Myocyte (in vitro differentiated cells): ENCODE measurements at regions not wholly inside any gene's neighbourhood (a gene's known extent, or its start where the extent isn't known, plus 50 kb on each side); places are given as distances from the start of the nearest gene placed in this dataset.

Source experiments
- DNase-seq: peaks from one replicate; pipeline ENCODE4 v3.0.0-alpha.2; 2012; ENCODE audit warnings: low read depth

DNA sequence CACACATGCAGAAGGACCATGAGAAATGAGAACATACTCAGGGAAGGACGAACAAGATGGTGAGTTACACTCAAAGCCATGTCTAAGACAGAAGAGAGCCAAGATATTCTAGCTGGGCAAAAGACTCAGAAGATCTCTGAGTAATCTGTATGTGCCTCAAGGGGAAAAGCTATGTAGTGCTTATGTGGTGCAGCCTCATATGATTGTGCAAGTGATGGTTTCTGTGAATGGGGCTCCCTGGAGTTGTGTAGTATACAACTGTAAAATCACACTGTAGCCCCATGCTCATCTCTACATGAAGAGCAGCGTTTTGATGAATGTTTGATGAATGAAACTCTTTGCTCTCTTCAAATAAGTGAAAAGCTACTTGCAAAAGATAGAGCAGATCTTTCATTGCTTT, 57.5 kb downstream of the OSR1 start:
- DNase-seq: no peak

DNA sequence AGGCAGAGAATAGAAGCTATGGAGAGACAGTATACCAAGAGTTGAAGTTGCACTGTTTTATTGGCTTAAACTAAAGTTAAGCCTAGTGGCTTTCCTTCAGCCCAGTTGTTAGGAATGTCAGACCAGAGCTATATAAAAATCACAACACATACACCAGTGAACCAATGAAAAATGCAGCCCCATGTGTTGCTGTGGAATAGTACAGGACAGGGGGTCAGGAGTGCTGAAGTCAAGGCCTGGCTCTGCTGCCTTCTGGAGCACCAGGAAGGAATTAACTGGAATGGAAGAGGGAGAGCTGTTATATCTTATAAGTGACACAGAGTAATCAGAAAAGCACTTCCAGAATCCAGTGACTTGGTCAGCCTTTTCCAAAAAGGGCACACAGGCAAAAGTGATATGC, 58.9 kb downstream of the OSR1 start:
- DNase-seq: peak; percentile 45

DNA sequence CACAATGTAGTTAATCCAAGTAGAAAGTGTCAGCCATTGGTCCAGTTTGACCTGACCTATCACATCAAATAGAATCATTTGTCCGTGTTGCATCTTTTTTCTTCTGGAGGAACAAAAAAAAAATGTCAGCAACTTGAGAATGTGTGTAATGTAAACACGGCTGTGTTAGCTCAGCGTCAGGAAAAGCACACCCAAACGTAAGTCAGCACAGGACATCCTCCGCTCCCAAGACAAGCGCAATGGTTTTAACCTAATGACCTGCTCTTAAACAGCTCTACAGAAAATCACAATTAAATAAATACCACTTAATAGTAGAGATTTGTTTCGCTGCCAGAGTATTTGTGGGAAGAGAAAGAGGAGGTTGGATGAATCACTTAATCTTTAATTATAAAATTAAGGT, 59.4 kb downstream of the OSR1 start:
- no peak for DNase-seq

DNA sequence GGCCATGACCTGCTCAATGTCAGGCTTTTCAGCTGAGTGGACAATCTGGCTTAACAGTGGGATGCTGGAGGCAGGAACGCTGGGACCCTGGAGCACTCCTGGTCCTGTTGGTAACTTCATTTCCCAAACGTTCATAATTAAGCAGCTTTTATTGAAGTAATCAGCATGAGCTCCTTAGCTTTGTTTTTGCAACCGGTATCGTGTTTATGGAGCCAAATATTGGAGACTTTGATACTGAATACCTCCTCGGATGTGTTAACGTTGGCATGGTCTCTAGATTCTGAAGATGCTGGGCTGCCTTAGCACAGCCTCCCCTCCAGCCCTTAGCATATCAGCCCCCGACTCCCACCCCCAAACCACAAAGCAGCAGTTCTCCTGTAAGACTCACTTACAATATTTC, 60.7 kb downstream of the OSR1 start:
- DNase-seq: no peak

DNA sequence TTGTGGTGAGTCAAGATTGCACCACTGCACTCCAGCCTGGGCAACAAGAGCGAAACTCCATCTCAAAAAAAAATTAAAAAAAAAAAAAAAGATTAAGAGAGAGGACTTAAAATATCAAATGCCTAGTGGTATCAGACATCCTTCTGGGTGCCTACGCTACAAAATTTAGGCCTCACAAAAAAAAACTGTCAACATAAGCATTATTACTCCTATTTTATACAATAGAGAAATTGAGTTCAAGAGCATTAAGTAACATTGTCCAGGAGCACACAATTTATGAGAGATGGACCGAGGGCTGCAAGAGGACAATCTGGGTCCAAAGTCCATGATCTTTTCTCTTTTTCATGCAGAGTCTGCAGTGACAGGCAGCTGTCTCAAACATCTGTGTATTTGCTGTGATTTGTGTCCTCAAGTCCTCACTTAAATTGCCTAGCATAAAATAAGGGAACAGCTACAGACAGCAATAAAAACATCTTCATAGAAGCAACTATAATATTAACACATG, 62.4 kb downstream of the OSR1 start:
- DNase-seq: no peak

DNA sequence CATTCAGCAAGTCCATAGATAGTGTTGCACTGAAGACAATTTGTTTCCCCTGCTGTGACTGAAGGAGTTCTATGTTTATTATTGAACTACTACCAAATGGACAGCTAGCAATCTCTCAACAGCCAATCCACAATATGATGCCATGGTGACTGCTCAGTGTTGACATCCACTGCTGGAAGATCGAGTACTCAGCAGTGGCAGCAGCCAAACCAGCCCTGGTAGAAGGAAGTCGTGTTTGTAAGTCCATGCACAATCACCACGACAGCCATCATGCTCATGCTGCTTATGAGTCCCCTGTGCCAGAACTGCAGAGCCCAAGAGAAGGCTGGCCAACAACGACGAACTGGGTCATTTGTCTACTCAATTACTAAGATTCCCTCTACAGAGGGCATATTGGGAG, 66.4 kb downstream of the OSR1 start:
- DNase-seq: peak; percentile 8

DNA sequence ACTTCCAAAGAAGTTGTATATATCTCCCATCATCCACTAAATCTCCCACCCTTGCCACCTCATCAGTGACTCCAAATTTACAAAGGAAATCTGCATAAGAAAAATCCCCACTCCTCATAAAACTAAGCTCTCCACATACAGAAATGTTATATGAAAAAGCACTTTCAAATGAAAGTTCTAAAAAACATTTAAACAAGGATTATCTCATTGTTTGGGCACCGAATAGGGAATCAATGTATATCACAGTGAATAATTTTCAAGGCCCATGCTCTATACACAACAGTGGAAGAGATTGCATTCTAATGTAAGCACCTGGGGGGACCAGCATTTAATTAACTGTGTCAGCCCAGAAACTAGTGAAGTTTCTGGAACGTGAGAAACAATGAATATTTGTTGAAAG, 70.1 kb downstream of the OSR1 start:
- DNase-seq: no peak

DNA sequence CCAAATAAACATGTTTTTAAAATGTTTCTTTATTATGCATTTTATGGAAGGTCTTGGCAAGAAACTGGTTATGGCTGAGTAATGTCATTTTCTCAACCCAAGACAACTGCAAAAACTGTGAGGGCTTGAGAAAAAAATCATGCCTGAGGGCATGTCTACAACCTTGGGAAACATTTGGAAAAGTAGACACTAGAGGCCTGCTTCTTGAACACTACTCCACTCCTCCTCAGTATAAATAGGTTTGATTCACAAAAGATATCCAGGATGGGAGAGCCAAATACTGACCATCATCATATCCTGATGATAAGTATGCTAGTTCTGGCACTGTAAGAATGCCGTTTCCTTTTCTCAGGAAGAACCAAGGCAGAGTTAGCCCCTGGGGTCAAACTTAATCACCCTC, 71.1 kb downstream of the OSR1 start:
- no peak for DNase-seq

DNA sequence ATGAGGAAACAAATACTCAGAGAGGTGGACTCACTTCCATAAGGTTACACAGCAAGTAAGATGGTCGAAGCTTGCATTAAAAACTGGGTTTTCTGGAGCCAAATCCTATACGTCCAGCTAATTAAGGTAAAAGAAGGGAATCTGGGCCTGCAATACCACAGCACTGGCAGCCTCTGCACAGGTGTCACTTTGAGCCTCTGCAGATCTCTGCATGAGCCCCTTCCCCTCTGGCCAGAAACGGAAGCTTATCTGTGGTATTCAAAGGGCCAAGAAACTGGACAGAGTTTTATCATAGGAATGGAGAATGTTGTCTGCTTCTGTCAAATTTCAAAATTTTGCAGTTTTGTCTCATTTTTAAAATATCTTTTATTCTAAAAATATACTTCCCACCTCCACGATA, 76.1 kb downstream of the OSR1 start:
- DNase-seq: no peak

DNA sequence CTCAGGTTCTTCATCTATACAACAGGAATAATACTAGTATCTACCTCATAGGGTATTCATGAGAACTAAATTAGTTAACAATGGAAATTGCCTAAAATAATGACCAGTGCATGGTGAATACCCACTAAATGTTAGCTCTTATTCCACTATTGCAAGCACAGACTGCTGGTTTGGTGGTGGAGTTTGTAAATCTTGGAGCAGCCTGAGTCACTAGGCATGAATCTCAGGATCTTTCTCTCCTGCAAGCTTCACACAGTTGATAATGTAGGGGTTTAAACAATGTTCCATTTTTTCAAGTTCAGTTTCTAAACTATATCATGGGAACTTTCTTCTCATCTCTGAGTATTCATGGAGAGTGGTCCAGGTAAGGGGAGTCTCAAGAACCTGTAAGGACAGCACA, 84.0 kb downstream of the OSR1 start:
- no peak for DNase-seq

DNA sequence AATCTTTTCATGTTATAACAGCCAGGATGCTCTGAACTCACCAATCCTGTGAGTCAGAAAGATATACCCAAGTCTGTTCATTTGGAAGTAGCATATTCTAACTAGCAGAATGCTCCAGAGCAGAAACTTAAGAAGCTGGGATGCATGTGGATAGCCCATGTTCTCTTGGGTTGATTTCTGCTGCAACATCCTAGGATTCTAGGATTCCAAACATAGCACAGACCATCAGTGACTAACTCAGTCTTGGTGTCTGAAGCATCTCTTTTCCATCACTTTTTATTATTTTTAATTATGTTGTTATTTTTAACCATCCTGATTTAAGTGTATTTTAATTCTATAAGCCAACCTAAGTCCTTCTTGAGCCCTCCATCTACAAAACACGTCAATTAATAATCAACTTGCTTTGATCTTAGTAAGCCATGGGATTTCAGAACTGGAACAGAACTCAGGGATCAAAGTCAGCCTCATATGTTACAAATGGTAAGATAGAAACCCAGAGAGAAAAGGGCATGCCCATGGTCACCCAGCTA, 85.4 kb downstream of the OSR1 start:
- no peak for DNase-seq

DNA sequence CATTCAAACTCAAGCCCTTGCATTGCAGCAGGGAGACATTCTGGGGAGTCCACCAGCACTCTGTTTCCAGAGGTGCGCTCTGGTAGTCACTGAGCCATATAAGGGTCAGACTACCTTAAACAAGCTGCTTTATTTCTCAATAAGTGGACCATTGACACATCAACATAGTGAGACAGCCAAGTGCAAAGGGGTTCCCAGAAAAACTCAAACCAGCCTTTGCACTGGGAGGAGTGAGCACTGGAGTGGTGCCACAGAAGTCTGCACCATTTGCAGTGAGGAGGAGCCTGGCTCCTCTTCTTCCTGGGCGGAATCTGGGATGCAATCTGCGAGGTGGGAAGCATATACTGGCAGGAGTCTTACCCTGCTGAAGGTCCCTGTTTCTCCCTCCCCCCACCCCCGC, 86.4 kb downstream of the OSR1 start:
- DNase-seq: no peak

DNA sequence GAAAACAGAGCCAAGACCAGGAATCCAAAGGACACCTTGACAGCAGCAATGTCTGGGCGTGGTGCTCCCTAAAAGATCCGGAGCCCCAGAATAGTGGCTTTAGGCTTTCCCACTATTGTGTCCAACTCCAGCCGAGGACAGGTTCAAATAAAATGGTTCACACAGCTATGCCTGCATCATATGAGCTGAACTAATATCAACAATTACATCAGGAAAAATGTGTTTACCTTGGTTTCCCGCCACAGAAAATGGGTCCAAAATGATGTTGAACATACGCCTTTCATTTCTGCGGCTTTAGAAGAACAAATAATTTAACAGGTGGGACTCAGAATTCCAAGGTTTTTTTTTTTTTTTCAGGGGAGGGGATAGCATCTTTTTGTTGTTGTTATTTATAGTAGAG, 93.6 kb downstream of the OSR1 start:
- no peak for DNase-seq

DNA sequence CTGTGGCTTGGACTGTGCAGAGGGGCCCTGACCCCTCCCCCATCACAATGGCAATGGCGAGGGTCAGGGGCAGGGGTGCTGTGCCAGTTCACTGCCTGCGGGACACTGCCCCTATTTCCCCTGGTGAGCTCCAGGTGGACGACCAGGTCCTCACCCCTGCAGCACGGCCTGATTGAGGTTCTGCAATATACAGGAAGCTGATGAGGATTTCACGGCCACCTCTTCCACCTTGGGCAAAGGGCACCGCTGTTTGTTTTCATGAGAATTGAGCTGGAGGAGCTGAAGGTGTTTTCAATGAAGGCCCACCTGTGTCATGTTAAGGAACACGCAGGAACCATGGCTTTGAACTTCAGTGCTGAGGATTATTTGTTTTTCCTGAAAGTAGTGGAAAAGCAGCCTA, 96.3 kb downstream of the OSR1 start:
- DNase-seq: no peak

DNA sequence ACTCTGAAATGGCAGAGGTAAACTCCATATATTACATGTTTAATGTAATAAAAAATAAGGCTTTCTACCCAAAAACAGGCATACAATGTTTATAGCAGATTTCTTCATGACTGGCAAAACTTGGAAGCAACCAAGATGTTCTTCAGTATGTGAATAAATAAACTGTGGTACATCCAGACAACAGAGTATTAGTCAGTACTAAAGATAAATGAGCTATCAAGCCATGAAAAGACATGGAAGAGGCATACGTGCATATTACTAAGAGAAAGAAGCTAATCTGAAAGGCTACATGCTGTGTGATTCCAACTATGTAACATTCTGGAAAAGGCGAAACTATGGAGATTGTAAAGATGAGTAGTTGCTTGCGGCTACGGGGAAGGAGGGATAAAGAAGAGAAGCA, 97.4 kb downstream of the OSR1 start:
- DNase-seq: no peak

DNA sequence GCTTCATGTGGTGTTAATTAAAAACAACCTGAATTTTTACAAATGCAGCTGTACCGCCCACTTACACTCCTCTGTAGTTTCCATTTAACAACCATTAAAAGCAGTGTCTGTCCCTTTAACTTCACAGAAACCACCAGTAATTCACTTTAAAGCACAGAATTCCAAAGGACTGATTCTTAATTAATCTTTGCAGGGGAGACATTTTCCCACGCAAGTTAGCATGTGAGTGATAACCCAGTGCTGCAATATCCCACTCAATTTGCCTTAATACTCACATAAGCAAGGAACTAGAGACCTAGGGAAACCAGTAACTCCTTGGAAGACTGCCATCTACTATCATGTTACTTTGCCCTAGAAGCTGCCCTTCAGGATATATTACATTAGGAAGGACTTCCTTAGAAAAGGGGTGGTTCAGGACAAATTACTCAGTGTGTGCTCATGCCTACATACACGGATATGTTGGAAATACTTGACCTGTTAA, 102.3 kb downstream of the OSR1 start:
- peak; percentile 84 for DNase-seq

DNA sequence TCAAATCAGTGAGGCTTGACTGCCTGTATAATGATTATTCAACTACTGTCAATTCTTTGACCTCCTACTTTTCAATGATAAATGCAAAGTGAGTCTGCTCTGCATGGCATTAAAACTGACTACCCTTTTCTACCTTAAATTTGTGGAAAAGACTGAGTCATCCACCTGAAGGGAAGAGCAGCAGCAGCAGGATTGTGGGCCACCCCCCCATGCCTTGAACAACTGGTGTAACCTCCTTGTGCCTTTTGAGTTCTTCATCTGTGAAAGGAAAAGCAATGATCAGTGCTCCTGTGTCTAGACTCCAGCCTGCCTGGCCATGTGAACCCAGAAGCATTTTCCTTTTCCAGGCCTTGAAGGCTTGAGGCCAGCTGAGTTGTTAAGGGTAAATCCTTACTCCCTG, 102.9 kb downstream of the OSR1 start:
- DNase-seq: no peak

DNA sequence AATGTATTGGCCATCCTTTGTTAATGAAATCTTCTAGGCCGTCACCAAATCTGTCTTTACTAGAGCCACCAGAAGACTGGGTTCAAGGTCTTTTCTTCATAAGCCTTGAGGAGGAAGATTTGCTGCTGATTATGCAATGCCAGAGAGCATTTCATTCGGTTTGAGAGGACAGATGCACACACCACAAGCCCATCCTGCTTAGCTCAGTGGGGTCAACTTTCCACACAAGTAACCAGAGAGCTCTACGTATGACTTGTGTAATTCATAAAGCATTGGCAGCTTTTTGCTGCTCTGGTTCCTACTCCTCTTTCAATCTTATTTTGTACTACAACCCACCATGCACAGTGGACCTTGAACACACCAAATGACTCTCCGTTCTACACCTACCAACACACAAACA, 106.9 kb downstream of the OSR1 start:
- peak; percentile 83 for DNase-seq

DNA sequence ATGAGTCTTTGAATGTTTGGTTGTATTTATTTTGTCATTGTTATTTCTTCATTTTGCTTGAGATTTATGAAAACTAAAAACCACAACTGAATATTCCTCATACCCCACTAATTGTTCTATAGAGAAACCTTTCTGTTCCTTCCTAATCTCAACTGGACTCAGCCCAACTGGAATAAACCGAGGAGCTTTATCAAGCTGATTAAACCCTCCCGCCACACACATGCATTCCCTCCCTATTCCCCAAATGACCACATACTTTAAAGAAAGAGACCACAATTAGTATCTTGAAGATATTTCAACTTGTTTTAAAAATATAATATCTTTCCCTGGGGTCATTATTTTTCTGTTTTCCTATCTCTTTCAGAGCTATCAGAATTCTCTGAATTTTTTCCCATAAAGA, 107.5 kb downstream of the OSR1 start:
- DNase-seq: no peak

DNA sequence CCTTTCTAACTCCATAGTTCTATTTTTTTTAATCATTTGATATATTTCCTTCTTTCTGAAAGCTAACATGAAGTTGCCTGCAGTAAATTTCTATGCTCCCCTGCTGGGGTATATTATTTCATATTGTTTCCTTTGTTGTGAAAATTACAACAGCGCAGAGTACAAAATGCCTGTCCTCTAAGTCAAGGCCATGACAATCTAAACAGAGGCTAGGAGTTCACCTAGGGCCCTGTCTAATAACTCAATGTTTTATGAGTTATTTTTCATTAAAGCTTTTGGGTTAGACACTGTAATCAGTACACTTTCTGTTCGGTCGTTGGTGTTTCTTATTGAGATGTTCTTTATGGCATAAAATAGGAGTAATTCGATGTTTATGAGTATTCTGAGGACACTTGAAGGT, 111.2 kb downstream of the OSR1 start:
- no peak for DNase-seq

DNA sequence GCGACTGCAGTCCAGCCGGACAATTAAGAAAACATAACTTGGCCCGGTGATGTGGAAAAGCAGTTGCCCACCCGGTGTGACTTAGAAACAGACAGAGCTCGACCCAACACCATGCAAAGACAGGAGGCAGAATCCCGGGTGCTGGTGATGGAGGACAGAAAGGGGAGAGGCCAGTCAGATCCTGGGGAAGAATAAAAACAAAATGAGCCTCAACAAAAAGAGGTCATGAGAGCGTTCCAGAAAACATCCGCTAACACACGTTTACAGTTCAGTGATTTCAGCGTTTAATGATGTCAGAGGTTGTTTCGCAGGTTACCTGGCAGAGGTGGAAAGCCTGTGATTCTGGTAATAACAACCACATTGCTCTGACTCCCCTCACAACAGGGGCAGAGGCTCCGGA, 111.9 kb downstream of the OSR1 start:
- no peak for DNase-seq

DNA sequence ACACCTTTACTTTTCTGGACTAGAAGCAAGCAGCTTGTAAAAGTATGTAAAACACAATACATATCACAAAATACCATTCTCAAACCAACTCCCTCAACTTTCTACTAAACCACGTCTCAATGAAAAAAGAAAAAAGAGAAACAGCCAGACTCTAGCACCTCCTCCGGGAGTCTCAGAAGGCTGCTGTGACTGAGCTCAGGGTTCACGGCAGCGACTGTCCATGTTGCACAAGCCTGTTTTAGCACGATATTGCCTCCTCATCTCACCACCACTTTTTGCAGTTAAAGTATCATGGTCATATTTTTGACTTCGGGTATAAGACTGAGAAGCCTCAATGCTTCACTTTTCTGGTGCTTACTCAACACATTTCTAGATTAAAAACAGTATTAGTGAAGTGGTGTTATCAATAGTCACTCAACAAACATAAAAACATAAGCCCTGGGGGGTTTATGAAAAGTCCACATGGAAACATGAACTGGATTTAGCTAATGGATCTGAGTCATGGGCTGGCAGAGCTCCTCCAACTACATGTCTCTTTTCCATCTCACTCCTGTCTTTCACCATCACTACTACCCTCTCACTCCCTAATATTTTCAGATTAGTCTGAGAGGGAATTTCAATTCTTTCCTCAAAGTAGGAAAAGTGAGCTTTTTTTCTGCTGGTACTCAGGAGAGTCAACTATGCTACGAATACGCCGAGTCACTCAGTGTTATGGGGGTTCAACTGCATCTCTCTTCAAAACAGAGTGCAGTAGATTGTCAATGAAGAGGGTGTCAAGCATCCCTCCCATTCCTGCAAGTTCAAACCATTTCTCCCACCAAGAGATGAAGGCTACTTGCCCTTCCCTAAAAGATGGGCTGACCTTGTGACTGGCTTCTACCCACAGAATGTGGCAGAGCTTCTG, 113.7 kb downstream of the OSR1 start:
- no peak for DNase-seq
